Fibroblast of lung (primary cell): ENCODE measurements at regions not wholly inside any gene's neighbourhood (a gene's known extent, or its start where the extent isn't known, plus 50 kb on each side); places are given as distances from the start of the nearest gene placed in this dataset.

Experiments used
- DNase-seq, 2 donors: peaks; one replicate each; pipeline versions ENCODE4 v3.0.0 to v3.0.0-alpha.2; 2010; ENCODE audit warnings: low read depth in 2 of 2
- H2AFZ ChIP-seq: 2 replicates; pipeline ENCODE4 v1.5.1; 2012; ENCODE audit warnings: low read length, control low read depth, inconsistent platforms
- H3K27ac ChIP-seq: 2 replicates; pipeline ENCODE4 v1.5.1; 2011; ENCODE audit warnings: low read length, control low read depth; ENCODE audit not compliant: insufficient read depth
- H3K27me3 ChIP-seq: 2 replicates; pipeline ENCODE4 v1.5.1; 2011; ENCODE audit warnings: mild to moderate bottlenecking, low read length; ENCODE audit not compliant: control insufficient read depth, insufficient read depth
- H3K36me3 ChIP-seq: 2 replicates; pipeline ENCODE4 v1.5.1; 2011; ENCODE audit warnings: low read length; ENCODE audit not compliant: control insufficient read depth, insufficient read depth
- H3K4me1 ChIP-seq: 2 replicates; pipeline ENCODE4 v1.5.1; 2011; ENCODE audit warnings: low read length; ENCODE audit not compliant: control insufficient read depth, insufficient read depth; ENCODE audit errors: extremely low read depth
- H3K4me2 ChIP-seq: 2 replicates; pipeline ENCODE4 v1.5.1; 2011; ENCODE audit warnings: low read length, control low read depth; ENCODE audit not compliant: insufficient read depth; ENCODE audit errors: extremely low read depth
- H3K4me3 ChIP-seq, 4 experiments: fragments of 200-600 bp in 1 of 4; sonication (generic) in 1 of 4; replicated peaks in 1 of 4; 2 replicates each; pipeline ENCODE4 v1.5.1; 2011 to 2016; ENCODE audit warnings: low read length in 4 of 4, low read depth in 3 of 4, mild to moderate bottlenecking in 3 of 4, control low read depth in 2 of 4, inconsistent platforms in 1 of 4, mixed read lengths in 1 of 4; ENCODE audit not compliant: insufficient read depth in 1 of 4; ENCODE audit errors: control extremely low read depth in 1 of 4
- H3K79me2 ChIP-seq: 2 replicates; pipeline ENCODE4 v1.5.1; 2012; ENCODE audit warnings: mild to moderate bottlenecking, low read length, inconsistent platforms; ENCODE audit not compliant: control insufficient read depth, insufficient read depth
- H3K9ac ChIP-seq: 2 replicates; pipeline ENCODE4 v1.5.1; 2011; ENCODE audit warnings: mild to moderate bottlenecking, low read length, control low read depth; ENCODE audit not compliant: insufficient read depth
- H3K9me3 ChIP-seq: 2 replicates; pipeline ENCODE4 v1.5.1; 2012; ENCODE audit warnings: low read depth, low read length; ENCODE audit not compliant: control insufficient read depth, insufficient read depth
- H4K20me1 ChIP-seq: 2 replicates; pipeline ENCODE4 v1.5.1; 2011; ENCODE audit warnings: low read length; ENCODE audit not compliant: control insufficient read depth, insufficient read depth; ENCODE audit errors: extremely low read depth
- CTCF ChIP-seq, 2 donors: IDR thresholded peaks in 1 of 2; conservative IDR thresholded peaks in 1 of 2; 1 replicate in 1 of 2; 2 replicates in 1 of 2; pipeline ENCODE4 v1.5.1; 2011 to 2012; ENCODE audit warnings: low read length in 2 of 2, control low read depth in 1 of 2, inconsistent platforms in 1 of 2, low read depth in 1 of 2, mild to moderate bottlenecking in 1 of 2
- EZH2 ChIP-seq: IDR thresholded peaks from 2 replicates; pipeline ENCODE4 v1.5.1; 2012; ENCODE audit warnings: low read length, control low read depth, mild to moderate bottlenecking; ENCODE audit errors: missing control alignments

DNA sequence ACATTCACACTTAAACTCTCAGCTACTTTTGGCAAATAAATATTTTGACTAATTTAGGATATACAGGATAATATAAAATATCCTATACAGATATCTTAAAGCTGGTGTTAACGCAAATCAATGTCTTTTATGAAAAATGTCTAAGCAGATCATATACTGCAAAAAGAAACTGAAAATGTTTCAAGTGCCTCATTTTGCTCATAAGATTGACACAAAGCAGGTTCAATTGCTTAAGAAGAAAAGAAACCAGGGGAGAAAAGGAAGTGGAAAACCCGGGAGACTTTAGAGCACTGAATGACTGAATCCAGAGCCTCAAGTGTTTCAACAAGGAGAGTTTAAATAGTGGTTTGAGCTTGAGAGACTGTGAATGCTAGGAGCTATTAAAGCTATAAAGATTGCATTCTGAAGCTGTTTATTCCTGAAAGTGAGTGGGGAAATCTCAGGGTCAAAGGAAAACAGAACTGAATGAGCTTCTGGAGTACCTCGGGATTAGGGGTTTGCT lies 1943.0 kb downstream of the MRPL39 start:
- Histone ChIP-seq H4K20me1 (no peaks in the 10 kb centered on the region), H3K27ac (no peak overlapping the region), H3K9me3 (no peaks in the 10 kb centered on the region), H3K4me2 (no peak overlapping the region), H2AFZ (no peak overlapping the region), H3K4me1 (no peaks in the 10 kb centered on the region), H3K27me3 (no peaks in the 10 kb centered on the region), H3K4me3 (no peak overlapping the region), H3K9ac (no peak overlapping the region), H3K79me2 (no peaks in the 10 kb centered on the region), H3K36me3 (no peaks in the 10 kb centered on the region)
- no peak for TF ChIP-seq CTCF (conservative IDR thresholded peaks at IDR 0.05 in 1 of 2, IDR thresholded peaks at IDR 0.05 in 1 of 2; ENCODE audit: low read depth in 1 of 2, low read length in 2 of 2)
- no peak for TF ChIP-seq EZH2
- DNase-seq = no peak

DNA sequence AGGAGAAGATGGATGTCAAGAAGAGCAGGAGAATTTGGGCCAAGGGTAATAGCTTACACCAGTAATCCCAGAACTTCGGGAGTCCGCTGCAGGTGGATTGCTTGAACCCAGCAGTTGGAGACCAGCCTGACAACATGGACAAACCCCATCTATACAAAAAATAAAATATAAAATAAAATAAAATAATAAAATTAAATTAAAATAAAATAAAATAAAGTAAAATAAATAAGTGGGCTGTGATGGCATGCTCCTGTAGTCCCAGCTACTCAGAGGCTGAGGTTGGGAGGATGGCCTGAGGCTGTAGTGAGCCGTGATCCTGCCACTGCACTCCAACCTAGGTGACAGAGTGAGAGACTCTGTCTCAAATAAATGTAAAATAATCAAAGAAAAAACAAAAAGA lies 1946.7 kb downstream of the MRPL39 start:
- DNase-seq = no peak
- no peaks in the 10 kb centered on the region for H3K4me1 ChIP-seq
- TF ChIP-seq CTCF (conservative IDR thresholded peaks at IDR 0.05 in 1 of 2, IDR thresholded peaks at IDR 0.05 in 1 of 2; ENCODE audit: low read depth in 1 of 2, low read length in 2 of 2) (no peak), EZH2 (no peak)
- no peaks in the 10 kb centered on the region for H3K9me3 ChIP-seq
- no peak overlapping the region for H3K4me2 ChIP-seq
- no peaks in the 10 kb centered on the region for H3K27me3 ChIP-seq
- no peaks in the 10 kb centered on the region for H3K79me2 ChIP-seq
- no peak overlapping the region for H3K9ac ChIP-seq
- H4K20me1 ChIP-seq = no peaks in the 10 kb centered on the region
- H2AFZ ChIP-seq = no peak overlapping the region
- no peak overlapping the region for H3K4me3 ChIP-seq
- H3K36me3 ChIP-seq = no peaks in the 10 kb centered on the region
- H3K27ac ChIP-seq = no peak overlapping the region

GRCh38 chr21:23644768-23645167 lies 1962.5 kb downstream of the MRPL39 start:
- no peak overlapping the region for H2AFZ ChIP-seq

More at GRCh38 chr21:23644768-23645167, 1962.5 kb downstream of the MRPL39 start:
- no peak overlapping the region for H3K27ac ChIP-seq
- H3K4me1 ChIP-seq = no peaks in the 10 kb centered on the region
- no peak for TF ChIP-seq EZH2
- TF ChIP-seq CTCF (conservative IDR thresholded peaks at IDR 0.05 in 1 of 2, IDR thresholded peaks at IDR 0.05 in 1 of 2; ENCODE audit: low read depth in 1 of 2, low read length in 2 of 2) = no peak
- H3K36me3 ChIP-seq = no peaks in the 10 kb centered on the region
- no peak overlapping the region for H3K4me2 ChIP-seq
- no peak overlapping the region for H3K4me3 ChIP-seq
- no peaks in the 10 kb centered on the region for H3K79me2 ChIP-seq
- H3K9ac ChIP-seq = no peak overlapping the region
- no peaks in the 10 kb centered on the region for H3K27me3 ChIP-seq
- H4K20me1 ChIP-seq = no peaks in the 10 kb centered on the region
- H3K9me3 ChIP-seq = no peaks in the 10 kb centered on the region
- DNase-seq = no peak
